ENCODE measurements at regions not wholly inside any gene's neighbourhood (a gene's known extent, or its start where the extent isn't known, plus 50 kb on each side); places are given as distances from the start of the nearest gene placed in this dataset.

DNA sequence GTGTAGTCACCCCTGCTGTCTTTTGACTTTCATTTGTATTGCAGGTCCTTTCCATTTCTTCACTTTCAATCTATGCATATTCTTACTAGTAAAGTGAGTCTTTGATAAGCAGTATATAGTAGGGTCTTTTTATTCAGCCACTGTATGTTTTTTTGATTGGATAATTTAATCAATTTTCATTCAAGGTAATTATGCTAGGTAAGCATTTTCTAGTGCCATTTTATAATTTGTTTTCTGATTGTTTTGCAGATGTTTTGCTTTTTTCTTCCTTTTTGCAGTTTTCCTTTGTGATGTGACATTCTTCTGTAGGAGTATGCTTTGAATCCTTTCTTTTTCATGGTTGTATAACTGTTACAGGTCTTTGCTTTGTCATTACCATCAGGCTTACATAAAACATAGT is 504.3 kb upstream of the GBE1 start:
- TF ChIP-seq POLR2A (IDR thresholded peaks at IDR 0.05): no peak
- TF ChIP-seq, protein P1, sequence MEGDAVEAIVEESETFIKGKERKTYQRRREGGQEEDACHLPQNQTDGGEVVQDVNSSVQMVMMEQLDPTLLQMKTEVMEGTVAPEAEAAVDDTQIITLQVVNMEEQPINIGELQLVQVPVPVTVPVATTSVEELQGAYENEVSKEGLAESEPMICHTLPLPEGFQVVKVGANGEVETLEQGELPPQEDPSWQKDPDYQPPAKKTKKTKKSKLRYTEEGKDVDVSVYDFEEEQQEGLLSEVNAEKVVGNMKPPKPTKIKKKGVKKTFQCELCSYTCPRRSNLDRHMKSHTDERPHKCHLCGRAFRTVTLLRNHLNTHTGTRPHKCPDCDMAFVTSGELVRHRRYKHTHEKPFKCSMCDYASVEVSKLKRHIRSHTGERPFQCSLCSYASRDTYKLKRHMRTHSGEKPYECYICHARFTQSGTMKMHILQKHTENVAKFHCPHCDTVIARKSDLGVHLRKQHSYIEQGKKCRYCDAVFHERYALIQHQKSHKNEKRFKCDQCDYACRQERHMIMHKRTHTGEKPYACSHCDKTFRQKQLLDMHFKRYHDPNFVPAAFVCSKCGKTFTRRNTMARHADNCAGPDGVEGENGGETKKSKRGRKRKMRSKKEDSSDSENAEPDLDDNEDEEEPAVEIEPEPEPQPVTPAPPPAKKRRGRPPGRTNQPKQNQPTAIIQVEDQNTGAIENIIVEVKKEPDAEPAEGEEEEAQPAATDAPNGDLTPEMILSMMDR (IDR thresholded peaks at IDR 0.05): no peak
- Histone ChIP-seq H3K27ac (no peak overlapping the region), H3K36me3 (ENCODE audit: low read depth, missing control alignments) (no peaks in the 10 kb centered on the region), H3K4me3 (no peak overlapping the region), H3K9me3 (no peaks in the 10 kb centered on the region), H3K4me1 (no peaks in the 10 kb centered on the region), H3K27me3 (no peaks in the 10 kb centered on the region)
- intact Hi-C loops (cut with DNase I; ENCODE audit: low total_unique reads): no loop called here
- DNase-seq: no peak

DNA sequence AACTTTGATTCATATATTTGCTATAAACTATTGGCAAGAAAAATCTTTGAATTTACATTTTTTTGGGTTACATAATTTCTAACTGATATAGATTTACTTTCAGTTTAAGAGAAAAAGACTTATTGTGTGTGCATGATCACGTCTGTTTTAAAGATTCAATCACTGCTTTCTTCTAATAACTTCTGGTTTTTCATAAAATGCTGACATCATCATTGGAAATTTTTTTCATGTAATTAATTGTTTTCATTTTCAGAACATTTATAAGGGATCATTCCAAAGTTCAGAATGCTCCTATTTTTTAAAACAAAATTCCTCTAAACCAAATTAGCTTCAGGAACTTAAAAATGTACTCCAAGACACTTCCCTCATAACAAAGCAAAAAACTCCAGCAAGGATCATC is 500.7 kb upstream of the GBE1 start:
- intact Hi-C loops (cut with DNase I; ENCODE audit: low total_unique reads): no loop called here
- Histone ChIP-seq H3K27ac (no peak overlapping the region), H3K4me3 (no peak overlapping the region), H3K9me3 (no peaks in the 10 kb centered on the region), H3K27me3 (no peaks in the 10 kb centered on the region), H3K4me1 (no peaks in the 10 kb centered on the region), H3K36me3 (ENCODE audit: low read depth, missing control alignments) (no peaks in the 10 kb centered on the region)
- 28 to 46% methylated on average over 1 of the region's 1 CpG for WGBS, 2 donors
- no peak for TF ChIP-seq POLR2A (IDR thresholded peaks at IDR 0.05)
- TF ChIP-seq, protein P1 (IDR thresholded peaks at IDR 0.05): no peak
- DNase-seq: no peak

DNA sequence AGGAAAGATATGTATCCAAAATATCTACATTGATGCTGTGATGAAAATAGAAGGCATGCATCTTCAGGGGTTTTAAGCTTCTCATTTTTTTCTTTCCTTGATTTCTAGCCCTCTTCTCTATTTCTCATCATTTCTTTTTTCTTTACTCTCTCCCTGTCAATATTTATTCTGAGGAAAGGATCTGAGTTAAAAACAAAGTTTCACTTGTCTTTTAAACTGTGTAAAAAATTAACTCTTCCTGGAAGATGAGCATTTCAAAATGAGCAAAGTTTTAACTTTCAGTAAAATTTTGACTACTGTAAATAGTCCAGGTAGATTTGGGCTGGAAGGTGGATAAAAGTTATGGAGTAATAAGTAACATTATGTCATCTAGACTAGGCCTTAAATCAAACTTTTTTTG is 500.2 kb upstream of the GBE1 start:
- H3K27ac ChIP-seq: no peak overlapping the region
- intact Hi-C loops (cut with DNase I; ENCODE audit: low total_unique reads): no loop called here
- TF ChIP-seq POLR2A (IDR thresholded peaks at IDR 0.05): no peak
- TF ChIP-seq, protein P1 (IDR thresholded peaks at IDR 0.05): no peak
- H3K36me3 ChIP-seq (ENCODE audit: low read depth, missing control alignments): no peaks in the 10 kb centered on the region
- H3K9me3 ChIP-seq: no peaks in the 10 kb centered on the region
- no peak overlapping the region for H3K4me3 ChIP-seq
- no peaks in the 10 kb centered on the region for H3K27me3 ChIP-seq
- DNase-seq: no peak
- H3K4me1 ChIP-seq: no peaks in the 10 kb centered on the region

DNA sequence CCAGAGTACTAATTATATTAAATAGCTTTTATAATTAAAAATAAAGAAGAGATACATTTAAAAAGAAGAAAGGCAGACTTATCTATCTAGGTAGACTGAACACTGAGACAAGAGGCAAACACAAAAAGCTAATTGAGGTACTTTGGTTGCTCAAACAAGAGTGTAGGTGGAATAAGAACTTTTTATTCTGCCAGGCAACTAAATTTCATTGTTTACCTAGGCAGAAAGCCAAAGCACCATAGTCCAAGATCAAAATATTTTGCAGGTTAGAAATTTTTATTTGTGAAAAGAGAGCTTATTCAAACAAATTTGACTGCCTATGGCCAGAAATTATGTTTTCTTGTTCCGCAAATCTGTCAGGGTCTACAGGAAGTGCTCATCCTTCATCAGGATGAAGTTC is 499.6 kb upstream of the GBE1 start:
- H3K36me3 ChIP-seq (ENCODE audit: low read depth, missing control alignments): no peaks in the 10 kb centered on the region
- DNase-seq: no peak
- WGBS, 2 donors: 78 to 88% methylated on average over 1 of the region's 1 CpG
- H3K4me3 ChIP-seq: no peak overlapping the region
- TF ChIP-seq POLR2A (IDR thresholded peaks at IDR 0.05): no peak
- TF ChIP-seq, protein P1 (IDR thresholded peaks at IDR 0.05): no peak
- no peaks in the 10 kb centered on the region for H3K27me3 ChIP-seq
- H3K27ac ChIP-seq: no peak overlapping the region
- H3K9me3 ChIP-seq: no peaks in the 10 kb centered on the region
- intact Hi-C loops (cut with DNase I; ENCODE audit: low total_unique reads): no loop called here
- no peaks in the 10 kb centered on the region for H3K4me1 ChIP-seq

DNA sequence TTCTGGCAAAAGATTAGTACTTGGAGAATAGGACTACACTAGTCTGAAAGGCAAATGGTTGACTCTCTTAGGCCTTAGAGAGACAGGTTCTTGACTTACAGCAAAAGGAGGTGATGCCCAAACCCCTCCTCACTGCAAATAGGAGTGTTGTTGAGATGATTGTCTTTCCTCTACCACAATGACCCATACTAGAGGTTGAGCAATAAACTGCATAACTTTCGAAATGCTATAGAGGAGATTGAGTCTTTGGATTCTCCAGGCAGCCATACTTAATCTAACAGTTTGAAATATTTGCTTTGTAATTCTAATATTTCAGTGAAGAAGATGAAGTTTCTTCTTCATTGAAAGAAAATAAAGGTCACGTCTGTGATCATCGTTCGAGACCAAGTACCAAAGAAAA is 498.5 kb upstream of the GBE1 start:
- H3K4me3 ChIP-seq: no peak overlapping the region
- H3K36me3 ChIP-seq (ENCODE audit: low read depth, missing control alignments): no peaks in the 10 kb centered on the region
- TF ChIP-seq, protein P1 (IDR thresholded peaks at IDR 0.05): no peak
- no peak for TF ChIP-seq POLR2A (IDR thresholded peaks at IDR 0.05)
- H3K27ac ChIP-seq: no peak overlapping the region
- DNase-seq: no peak
- no peaks in the 10 kb centered on the region for H3K27me3 ChIP-seq
- 92 to 95% methylated on average over 4 of the region's 4 CpGs for WGBS, 2 donors
- H3K4me1 ChIP-seq: no peaks in the 10 kb centered on the region
- intact Hi-C loops (cut with DNase I; ENCODE audit: low total_unique reads): no loop called here
- no peaks in the 10 kb centered on the region for H3K9me3 ChIP-seq

All from testis (tissue), 2 donors.